HG02678 (cell line): ENCODE measurements at regions not wholly inside any gene's neighbourhood (a gene's known extent, or its start where the extent isn't known, plus 50 kb on each side); places are given as distances from the start of the nearest gene placed in this dataset.
"Not testable (repeated sequence)": the region's sequence is repeated elsewhere in the genome, so short reads cannot be mapped to it uniquely, and the experiment has no call there.

ENCODE experiments used
- ATAC-seq: cut with Tn5 transposase; IDR thresholded peaks from one replicate; pipeline ENCODE4 v1.9.1; 2021; ENCODE audit warnings: mild to moderate bottlenecking, moderate library complexity; ENCODE audit not compliant: unreplicated experiment

- no peak for ATAC-seq
Observed at GRCh38 chr2:53131416-53131815, 636.2 kb upstream of the CHAC2 start.

GRCh38 chr2:53130441-53130943 is 637.1 kb upstream of the CHAC2 start:
- ATAC-seq, result no peak

- ATAC-seq, result no peak
Observed at GRCh38 chr2:53129851-53130250, 637.8 kb upstream of the CHAC2 start.

GRCh38 chr2:53127061-53127650 is 640.4 kb upstream of the CHAC2 start:
- no peak for ATAC-seq

GRCh38 chr2:53114991-53115390 is 652.6 kb upstream of the CHAC2 start:
- no peak for ATAC-seq

GRCh38 chr2:53114582-53114981 is 653.0 kb upstream of the CHAC2 start:
- ATAC-seq, result no peak

GRCh38 chr2:53112408-53112807 is 655.2 kb upstream of the CHAC2 start:
- ATAC-seq, result not testable (repeated sequence)

- ATAC-seq, result no peak
Observed at GRCh38 chr2:53111406-53111805, 656.2 kb upstream of the CHAC2 start.

GRCh38 chr2:53111004-53111403 is 656.6 kb upstream of the CHAC2 start:
- no peak for ATAC-seq

- no peak for ATAC-seq
Observed at GRCh38 chr2:53108246-53108645, 659.4 kb upstream of the CHAC2 start.

GRCh38 chr2:53104263-53104662 is 663.3 kb upstream of the CHAC2 start:
- ATAC-seq, result no peak

GRCh38 chr2:53103679-53104078 is 663.9 kb upstream of the CHAC2 start:
- no peak for ATAC-seq

- no peak for ATAC-seq
Observed at GRCh38 chr2:53098696-53099078, 668.9 kb upstream of the CHAC2 start.

- ATAC-seq, result no peak
Observed at GRCh38 chr2:53096351-53096750, 671.3 kb upstream of the CHAC2 start.

- no peak for ATAC-seq
Observed at GRCh38 chr2:53095664-53096063, 671.9 kb upstream of the CHAC2 start.

GRCh38 chr2:53095227-53095626 is 672.4 kb upstream of the CHAC2 start:
- no peak for ATAC-seq

- ATAC-seq, result no peak
Observed at GRCh38 chr2:53093355-53093754, 674.2 kb upstream of the CHAC2 start.

- ATAC-seq, result no peak
Observed at GRCh38 chr2:53091183-53091582, 676.4 kb upstream of the CHAC2 start.

- no peak for ATAC-seq
Observed at GRCh38 chr2:53087874-53088461, 679.6 kb upstream of the CHAC2 start.

GRCh38 chr2:53087262-53087873 is 680.2 kb upstream of the CHAC2 start:
- ATAC-seq, result no peak

GRCh38 chr2:53077413-53077812 is 690.2 kb upstream of the CHAC2 start:
- ATAC-seq, result no peak

GRCh38 chr2:53075760-53076159 is 691.8 kb upstream of the CHAC2 start:
- ATAC-seq, result no peak
